ENCODE measurements at regions not wholly inside any gene's neighbourhood (a gene's known extent, or its start where the extent isn't known, plus 50 kb on each side); places are given as distances from the start of the nearest gene placed in this dataset.

- no peak for TF ChIP-seq FOXP2 (optimal IDR thresholded peaks at IDR 0.05; ENCODE audit: borderline replicate concordance, extremely low read depth, extremely low read length, insufficient read depth)
- no peak for TF ChIP-seq SIN3A (IDR thresholded peaks at IDR 0.05; ENCODE audit: borderline replicate concordance, insufficient read depth, low read length)
- no peak for TF ChIP-seq POLR2AphosphoS5 (IDR thresholded peaks at IDR 0.05; ENCODE audit: low read depth, low read length)
- TF ChIP-seq TAF1 (IDR thresholded peaks at IDR 0.05; ENCODE audit: borderline replicate concordance, insufficient read depth, low read length): no peak
- TF ChIP-seq REST (IDR thresholded peaks at IDR 0.05; ENCODE audit: insufficient read depth in 1 of 2, low read depth in 2 of 2, low read length in 2 of 2): no peak
These were observed 830.8 kb upstream of the PTPRD start for GRCh38 chr9:11443631-11444030.

- no peak for TF ChIP-seq POLR2AphosphoS5 (IDR thresholded peaks at IDR 0.05; ENCODE audit: low read depth, low read length)
- TF ChIP-seq REST (IDR thresholded peaks at IDR 0.05; ENCODE audit: insufficient read depth in 1 of 2, low read depth in 2 of 2, low read length in 2 of 2): no peak
- no peak for TF ChIP-seq TAF1 (IDR thresholded peaks at IDR 0.05; ENCODE audit: borderline replicate concordance, insufficient read depth, low read length)
These were observed 845.3 kb upstream of the PTPRD start for GRCh38 chr9:11457825-11458790.

- TF ChIP-seq FOXP2 (optimal IDR thresholded peaks at IDR 0.05; ENCODE audit: borderline replicate concordance, extremely low read depth, extremely low read length, insufficient read depth) (no peak), POLR2AphosphoS5 (IDR thresholded peaks at IDR 0.05; ENCODE audit: low read depth, low read length) (no peak), TAF1 (IDR thresholded peaks at IDR 0.05; ENCODE audit: borderline replicate concordance, insufficient read depth, low read length) (no peak), SIN3A (IDR thresholded peaks at IDR 0.05; ENCODE audit: borderline replicate concordance, insufficient read depth, low read length) (no peak), REST (IDR thresholded peaks at IDR 0.05; ENCODE audit: insufficient read depth in 1 of 2, low read depth in 2 of 2, low read length in 2 of 2) (no peak)
These were observed 856.9 kb upstream of the PTPRD start for GRCh38 chr9:11469745-11470144.

- no peak for TF ChIP-seq POLR2AphosphoS5 (IDR thresholded peaks at IDR 0.05; ENCODE audit: low read depth, low read length)
- no peak for TF ChIP-seq TAF1 (IDR thresholded peaks at IDR 0.05; ENCODE audit: borderline replicate concordance, insufficient read depth, low read length)
- no peak for TF ChIP-seq FOXP2 (optimal IDR thresholded peaks at IDR 0.05; ENCODE audit: borderline replicate concordance, extremely low read depth, extremely low read length, insufficient read depth)
- TF ChIP-seq REST (IDR thresholded peaks at IDR 0.05; ENCODE audit: insufficient read depth in 1 of 2, low read depth in 2 of 2, low read length in 2 of 2): no peak
- TF ChIP-seq SIN3A (IDR thresholded peaks at IDR 0.05; ENCODE audit: borderline replicate concordance, insufficient read depth, low read length): no peak
These were observed 858.5 kb upstream of the PTPRD start for GRCh38 chr9:11471321-11471720.

Data from PFSK-1 (cell line).